Chondrocyte (in vitro differentiated cells): ENCODE measurements at regions not wholly inside any gene's neighbourhood (a gene's known extent, or its start where the extent isn't known, plus 50 kb on each side); places are given as distances from the start of the nearest gene placed in this dataset.
"Not testable (repeated sequence)": the region's sequence is repeated elsewhere in the genome, so short reads cannot be mapped to it uniquely, and the experiment has no call there.

Experiments
- DNase-seq: peaks from one replicate; pipeline ENCODE4 v3.0.0; 2021; ENCODE audit warnings: mixed read lengths, low spot score
- H3K27ac Mint-ChIP-seq: one replicate; pipeline ENCODE4 v1.8.0; 2021; ENCODE audit warnings: mild to moderate bottlenecking, moderate library complexity, mixed read lengths; ENCODE audit not compliant: unreplicated experiment
- H3K27me3 Mint-ChIP-seq: 2 replicates; pipeline ENCODE4 v1.8.0; 2021; ENCODE audit warnings: low read depth, mixed read lengths
- H3K36me3 Mint-ChIP-seq: 2 replicates; pipeline ENCODE4 v1.8.0; 2021; ENCODE audit warnings: low read depth, mixed read lengths
- H3K4me1 Mint-ChIP-seq: 2 replicates; pipeline ENCODE4 v1.8.0; 2021; ENCODE audit warnings: low read depth, mild to moderate bottlenecking, mixed read lengths
- H3K4me3 Mint-ChIP-seq: one replicate; pipeline ENCODE4 v1.8.0; 2021; ENCODE audit warnings: mild to moderate bottlenecking, moderate library complexity, mixed read lengths; ENCODE audit not compliant: unreplicated experiment
- H3K9me3 Mint-ChIP-seq: 2 replicates; pipeline ENCODE4 v1.8.0; 2021; ENCODE audit warnings: low read depth, mixed read lengths
- TF ChIP-seq, protein P1 (sequence below): fragments of 200-600 bp; sonication (generic); IDR thresholded peaks from 2 replicates; pipeline ENCODE4 v1.5.0; 2021; ENCODE audit warnings: antibody characterized with exemption, mild to moderate bottlenecking, moderate library complexity

DNA sequence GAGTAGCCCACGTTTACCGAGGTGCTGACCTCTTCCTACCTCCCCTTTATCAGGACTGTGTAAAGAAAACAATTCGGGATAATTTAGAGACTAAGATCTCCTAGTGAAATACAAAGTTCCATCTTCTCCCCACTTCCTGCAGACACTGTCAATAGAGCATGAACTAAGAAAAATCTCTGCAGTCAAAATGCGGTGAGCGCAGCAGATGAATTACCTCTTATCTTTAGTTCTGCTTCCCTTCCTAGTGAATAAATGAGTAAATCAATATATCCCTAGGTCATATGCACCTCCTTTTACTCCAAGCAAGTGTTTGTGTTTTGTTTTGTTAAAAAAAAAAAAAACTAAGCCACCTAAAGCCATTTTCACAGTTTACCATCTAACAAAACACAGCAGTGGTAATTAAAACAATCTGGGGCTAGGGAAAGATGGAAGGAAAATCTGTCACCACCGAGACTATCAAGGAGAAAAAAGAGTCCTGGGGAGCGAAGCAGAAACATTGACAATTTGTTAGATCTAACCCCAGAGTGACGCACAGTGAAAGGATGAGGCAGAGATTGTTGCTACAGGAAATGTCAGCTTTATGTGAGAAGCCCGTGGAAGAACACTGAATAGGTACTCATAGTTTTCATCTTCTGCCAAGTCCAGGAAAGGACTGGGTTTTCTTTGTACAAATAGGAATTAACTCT is 159.4 kb upstream of the SPTLC3 start:
- TF ChIP-seq, protein P1, sequence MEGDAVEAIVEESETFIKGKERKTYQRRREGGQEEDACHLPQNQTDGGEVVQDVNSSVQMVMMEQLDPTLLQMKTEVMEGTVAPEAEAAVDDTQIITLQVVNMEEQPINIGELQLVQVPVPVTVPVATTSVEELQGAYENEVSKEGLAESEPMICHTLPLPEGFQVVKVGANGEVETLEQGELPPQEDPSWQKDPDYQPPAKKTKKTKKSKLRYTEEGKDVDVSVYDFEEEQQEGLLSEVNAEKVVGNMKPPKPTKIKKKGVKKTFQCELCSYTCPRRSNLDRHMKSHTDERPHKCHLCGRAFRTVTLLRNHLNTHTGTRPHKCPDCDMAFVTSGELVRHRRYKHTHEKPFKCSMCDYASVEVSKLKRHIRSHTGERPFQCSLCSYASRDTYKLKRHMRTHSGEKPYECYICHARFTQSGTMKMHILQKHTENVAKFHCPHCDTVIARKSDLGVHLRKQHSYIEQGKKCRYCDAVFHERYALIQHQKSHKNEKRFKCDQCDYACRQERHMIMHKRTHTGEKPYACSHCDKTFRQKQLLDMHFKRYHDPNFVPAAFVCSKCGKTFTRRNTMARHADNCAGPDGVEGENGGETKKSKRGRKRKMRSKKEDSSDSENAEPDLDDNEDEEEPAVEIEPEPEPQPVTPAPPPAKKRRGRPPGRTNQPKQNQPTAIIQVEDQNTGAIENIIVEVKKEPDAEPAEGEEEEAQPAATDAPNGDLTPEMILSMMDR: no peak
- H3K4me1 Mint-ChIP-seq: no peaks in the 10 kb centered on the region
- no peaks in the 10 kb centered on the region for H3K9me3 Mint-ChIP-seq
- H3K27ac Mint-ChIP-seq: no peak overlapping the region
- no peak overlapping the region for H3K4me3 Mint-ChIP-seq
- H3K36me3 Mint-ChIP-seq: no peaks in the 10 kb centered on the region
- DNase-seq: no peak
- peaks cover 5% of the 10 kb centered on the region for H3K27me3 Mint-ChIP-seq

- H3K4me3 Mint-ChIP-seq, H3K36me3 Mint-ChIP-seq: not testable (repeated sequence)
- H3K9me3 Mint-ChIP-seq: peaks cover 24% of the 10 kb centered on the region
Observed at GRCh38 chr20:12857643-12858042, 151.1 kb upstream of the SPTLC3 start.

DNA sequence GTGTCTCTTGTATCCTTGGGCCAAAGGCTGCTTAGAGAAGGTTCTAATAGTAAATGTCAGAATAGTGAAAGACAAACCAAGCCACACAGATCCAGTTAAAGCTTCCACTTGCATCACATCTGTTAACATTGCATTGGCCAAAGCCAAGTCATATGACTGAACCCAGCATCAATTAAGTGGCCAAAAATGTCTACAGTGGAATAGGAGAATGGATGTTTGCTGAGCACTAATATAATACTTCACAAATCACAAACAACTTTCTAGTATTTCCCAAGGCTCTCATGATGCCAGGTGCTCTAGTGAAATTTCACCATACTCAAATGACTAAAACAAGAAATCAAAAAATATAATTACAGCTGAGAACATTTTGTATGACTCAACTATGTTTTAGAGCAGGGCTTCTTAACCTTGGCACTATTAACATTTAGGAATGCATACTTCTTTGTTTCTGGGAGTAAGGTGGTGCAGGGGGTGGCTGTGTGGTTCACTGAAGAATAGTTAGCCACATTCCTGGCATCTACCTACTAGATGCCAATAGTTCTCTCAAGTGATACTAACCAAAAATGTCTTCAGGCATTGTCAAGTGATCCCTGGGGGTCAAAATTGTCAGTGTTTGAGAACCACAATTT is 148.0 kb upstream of the SPTLC3 start:
- Mint-ChIP-seq H3K4me3 (no peak overlapping the region), H3K36me3 (no peaks in the 10 kb centered on the region), H3K27ac (no peak overlapping the region), H3K27me3 (peaks cover 1% of the 10 kb centered on the region), H3K9me3 (peaks cover 10% of the 10 kb centered on the region), H3K4me1 (no peaks in the 10 kb centered on the region)
- DNase-seq: no peak
- TF ChIP-seq, protein P1: no peak

More at GRCh38 chr20:12857643-12858042, 151.1 kb upstream of the SPTLC3 start:
- H3K27ac Mint-ChIP-seq, H3K27me3 Mint-ChIP-seq, H3K4me1 Mint-ChIP-seq, DNase-seq: not testable (repeated sequence)

- Mint-ChIP-seq H3K27me3 (peaks cover 9% of the 10 kb centered on the region), H3K9me3 (no peaks in the 10 kb centered on the region), H3K27ac (no peak overlapping the region), H3K4me3 (no peak overlapping the region), H3K4me1 (no peaks in the 10 kb centered on the region), H3K36me3 (no peaks in the 10 kb centered on the region)
- no peak for DNase-seq
- TF ChIP-seq, protein P1: no peak
Observed at GRCh38 chr20:12869669-12870068, 139.1 kb upstream of the SPTLC3 start.

- no peak for DNase-seq
- no peaks in the 10 kb centered on the region for H3K36me3 Mint-ChIP-seq
- no peaks in the 10 kb centered on the region for H3K9me3 Mint-ChIP-seq
- H3K27me3 Mint-ChIP-seq: peaks cover 9% of the 10 kb centered on the region
- H3K27ac Mint-ChIP-seq: no peak overlapping the region
- H3K4me3 Mint-ChIP-seq: no peak overlapping the region
- TF ChIP-seq, protein P1: no peak
- no peaks in the 10 kb centered on the region for H3K4me1 Mint-ChIP-seq
Observed at GRCh38 chr20:12870588-12870987, 138.2 kb upstream of the SPTLC3 start.

DNA sequence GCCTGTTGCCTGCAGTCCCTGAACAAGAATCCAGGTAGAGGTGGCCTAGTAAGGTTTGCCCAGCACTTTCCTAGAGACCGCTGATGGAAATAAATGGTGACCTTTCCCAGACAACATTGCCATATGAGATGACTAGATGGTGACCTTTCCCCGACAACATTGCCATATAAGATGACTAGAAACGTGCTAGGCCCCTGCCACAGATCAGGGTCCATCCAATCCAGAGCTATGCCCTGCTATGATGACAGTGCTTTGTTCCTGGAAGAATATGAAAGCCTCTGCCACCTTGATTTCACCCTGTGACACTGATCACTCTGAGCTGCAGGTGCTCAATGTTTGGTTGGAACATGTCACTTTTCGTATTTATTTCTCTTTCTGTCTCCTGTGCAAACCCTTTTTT is 133.8 kb upstream of the SPTLC3 start:
- H3K4me1 Mint-ChIP-seq: no peaks in the 10 kb centered on the region

More for the DNA sequence above, 133.8 kb upstream of the SPTLC3 start:
- H3K27me3 Mint-ChIP-seq: peaks cover 8% of the 10 kb centered on the region
- no peak overlapping the region for H3K4me3 Mint-ChIP-seq
- H3K9me3 Mint-ChIP-seq: no peaks in the 10 kb centered on the region
- H3K27ac Mint-ChIP-seq: no peak overlapping the region
- TF ChIP-seq, protein P1: no peak
- H3K36me3 Mint-ChIP-seq: no peaks in the 10 kb centered on the region
- DNase-seq: no peak
